ENCODE measurements at regions not wholly inside any gene's neighbourhood (a gene's known extent, or its start where the extent isn't known, plus 50 kb on each side); places are given as distances from the start of the nearest gene placed in this dataset.
"Not testable (repeated sequence)": the region's sequence is repeated elsewhere in the genome, so short reads cannot be mapped to it uniquely, and the experiment has no call there.

- DNase-seq: no peak
These were observed 260.8 kb upstream of the AMIGO2 start for GRCh38 chr12:47340411-47341015.

- DNase-seq: no peak
These were observed 257.8 kb upstream of the AMIGO2 start for GRCh38 chr12:47337581-47337980.

GRCh38 chr12:47333271-47333858 is 253.6 kb upstream of the AMIGO2 start:
- not testable (repeated sequence) for DNase-seq

- DNase-seq: no peak
These were observed 249.2 kb upstream of the AMIGO2 start for GRCh38 chr12:47328831-47329545.

- no peak for DNase-seq
These were observed 246.4 kb upstream of the AMIGO2 start for GRCh38 chr12:47326190-47326589.

- no peak for DNase-seq
These were observed 244.0 kb upstream of the AMIGO2 start for GRCh38 chr12:47323802-47324201.

GRCh38 chr12:47321436-47321835 is 241.7 kb upstream of the AMIGO2 start:
- DNase-seq: no peak

- DNase-seq: no peak
These were observed 240.0 kb upstream of the AMIGO2 start for GRCh38 chr12:47319746-47320145.

- no peak for DNase-seq
These were observed 239.2 kb upstream of the AMIGO2 start for GRCh38 chr12:47318963-47319362.

GRCh38 chr12:47317175-47317915 is 237.6 kb upstream of the AMIGO2 start:
- no peak for DNase-seq

GRCh38 chr12:47316609-47317049 is 236.9 kb upstream of the AMIGO2 start:
- DNase-seq: no peak

GRCh38 chr12:47314996-47315395 is 235.2 kb upstream of the AMIGO2 start:
- DNase-seq: no peak

GRCh38 chr12:47312808-47313426 is 233.2 kb upstream of the AMIGO2 start:
- no peak for DNase-seq

- no peak for DNase-seq
These were observed 232.4 kb upstream of the AMIGO2 start for GRCh38 chr12:47312147-47312546.

GRCh38 chr12:47311568-47311967 is 231.8 kb upstream of the AMIGO2 start:
- no peak for DNase-seq

- no peak for DNase-seq
These were observed 231.3 kb upstream of the AMIGO2 start for GRCh38 chr12:47311010-47311409.

- DNase-seq: no peak
These were observed 228.9 kb upstream of the AMIGO2 start for GRCh38 chr12:47308672-47309071.

GRCh38 chr12:47307680-47308399 is 228.1 kb upstream of the AMIGO2 start:
- DNase-seq: peak; percentile 61

- peak; percentile 79 for DNase-seq
These were observed 227.3 kb upstream of the AMIGO2 start for GRCh38 chr12:47306773-47307679.

GRCh38 chr12:47306130-47306529 is 226.4 kb upstream of the AMIGO2 start:
- DNase-seq: no peak

GRCh38 chr12:47305464-47305863 is 225.7 kb upstream of the AMIGO2 start:
- DNase-seq: no peak
